ENCODE measurements at regions not wholly inside any gene's neighbourhood (a gene's known extent, or its start where the extent isn't known, plus 50 kb on each side); places are given as distances from the start of the nearest gene placed in this dataset.
"Not testable (repeated sequence)": the region's sequence is repeated elsewhere in the genome, so short reads cannot be mapped to it uniquely, and the experiment has no call there.

DNA sequence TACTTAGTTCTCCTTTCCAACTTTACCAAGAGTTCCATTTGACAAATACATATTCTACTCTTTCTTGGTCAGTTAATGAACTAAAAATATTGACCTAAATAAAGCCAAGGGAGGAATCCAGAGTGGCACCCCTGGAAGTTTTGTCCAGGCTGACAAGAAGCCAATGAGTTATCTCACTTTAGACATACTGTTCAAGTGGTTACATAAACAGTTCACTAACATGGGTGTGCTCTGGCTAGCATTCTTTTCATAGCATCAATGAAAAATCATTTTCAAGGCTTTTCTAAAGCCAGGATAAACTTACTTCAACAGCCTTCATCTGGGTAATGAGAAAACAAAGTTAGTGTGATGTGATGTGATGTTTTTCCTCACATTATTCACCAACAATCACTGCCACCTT, 649.4 kb downstream of the TDRD15 start:
- no peaks in the 10 kb centered on the region for H3K27me3 ChIP-seq (replicated peaks)
- H3K27ac ChIP-seq, result peak overlapping the region; percentile 33; the same call in 1 of the 2 replicates
- peaks cover 10% of the 10 kb centered on the region for H3K4me1 ChIP-seq (replicated peaks)
- no peaks in the 10 kb centered on the region for H3K36me3 ChIP-seq
- DNase-seq (ENCODE audit: low read depth in 1 of 2, low spot score in 2 of 2), result no peak
- H3K9me3 ChIP-seq (replicated peaks), result no peaks in the 10 kb centered on the region
- no peak overlapping the region for H3K4me3 ChIP-seq

- H3K9me3 ChIP-seq (replicated peaks), result no peaks in the 10 kb centered on the region
- no peak for DNase-seq (ENCODE audit: low read depth in 1 of 2, low spot score in 2 of 2)
- H3K27me3 ChIP-seq (replicated peaks), result no peaks in the 10 kb centered on the region
- no peak overlapping the region for H3K27ac ChIP-seq
- H3K36me3 ChIP-seq, result no peaks in the 10 kb centered on the region
- H3K4me1 ChIP-seq (replicated peaks), result peaks cover 10% of the 10 kb centered on the region
- H3K4me3 ChIP-seq, result no peak overlapping the region
Observed at GRCh38 chr2:21774691-21775368, 651.1 kb downstream of the TDRD15 start.

DNA sequence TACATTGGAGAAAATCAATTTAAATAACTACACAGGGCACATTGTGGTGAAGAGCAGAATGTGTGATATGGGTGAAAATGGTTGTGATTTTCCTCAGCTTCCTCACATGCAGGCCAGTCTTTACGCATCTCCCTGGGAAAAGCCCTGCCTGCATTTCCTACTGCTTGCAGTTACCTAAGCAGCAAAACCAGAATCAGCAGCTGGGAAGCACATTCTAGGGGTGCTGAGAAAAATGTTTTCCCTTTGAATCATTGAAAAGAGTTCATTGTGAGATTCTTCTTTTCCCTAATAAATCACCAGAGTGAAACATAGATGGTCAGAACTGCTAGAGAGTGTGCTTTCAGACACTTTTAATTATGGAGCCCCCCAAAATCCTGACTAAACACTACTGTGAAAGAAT, 656.0 kb downstream of the TDRD15 start:
- no peaks in the 10 kb centered on the region for H3K4me1 ChIP-seq (replicated peaks)
- H3K36me3 ChIP-seq, result no peaks in the 10 kb centered on the region
- no peak overlapping the region for H3K4me3 ChIP-seq
- no peak for DNase-seq (ENCODE audit: low read depth in 1 of 2, low spot score in 2 of 2)
- H3K9me3 ChIP-seq (replicated peaks), result no peaks in the 10 kb centered on the region
- no peak overlapping the region for H3K27ac ChIP-seq
- H3K27me3 ChIP-seq (replicated peaks), result no peaks in the 10 kb centered on the region

GRCh38 chr2:21781962-21782361, 658.2 kb downstream of the TDRD15 start:
- H3K9me3 ChIP-seq (replicated peaks), result no peaks in the 10 kb centered on the region
- no peak overlapping the region for H3K4me3 ChIP-seq
- no peaks in the 10 kb centered on the region for H3K4me1 ChIP-seq (replicated peaks)
- no peaks in the 10 kb centered on the region for H3K27me3 ChIP-seq (replicated peaks)
- no peaks in the 10 kb centered on the region for H3K36me3 ChIP-seq
- DNase-seq (ENCODE audit: low read depth in 1 of 2, low spot score in 2 of 2), result no peak
- H3K27ac ChIP-seq, result no peak overlapping the region

DNA sequence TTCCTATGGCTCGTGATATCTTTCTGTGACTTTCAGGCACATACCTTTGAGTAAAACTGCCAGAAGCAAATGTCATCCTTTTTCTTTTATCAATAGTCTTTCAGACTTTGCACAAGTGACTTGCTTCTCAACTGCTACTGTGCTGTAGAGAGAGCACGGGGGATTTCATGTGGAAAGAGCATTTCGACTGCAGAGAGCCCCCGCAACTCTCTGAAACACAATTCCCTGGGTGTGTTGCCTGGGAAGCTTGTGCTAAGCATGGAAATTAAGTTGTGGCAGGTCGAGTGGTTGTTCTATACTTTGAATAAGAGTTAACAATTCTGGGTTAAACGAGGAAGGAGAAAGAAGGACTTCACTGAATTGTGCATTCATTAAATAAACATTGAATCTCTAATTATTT, 659.1 kb downstream of the TDRD15 start:
- no peaks in the 10 kb centered on the region for H3K36me3 ChIP-seq
- peaks cover under 1% of the 10 kb centered on the region; the same call in 1 of the 2 replicates for H3K4me1 ChIP-seq (replicated peaks)
- no peaks in the 10 kb centered on the region for H3K9me3 ChIP-seq (replicated peaks)
- H3K27me3 ChIP-seq (replicated peaks), result no peaks in the 10 kb centered on the region
- no peak overlapping the region for H3K27ac ChIP-seq
- H3K4me3 ChIP-seq, result no peak overlapping the region
- no peak for DNase-seq (ENCODE audit: low read depth in 1 of 2, low spot score in 2 of 2)

GRCh38 chr2:21787941-21788340, 664.2 kb downstream of the TDRD15 start:
- Histone ChIP-seq H3K36me3 (no peaks in the 10 kb centered on the region), H3K27me3 (replicated peaks) (no peaks in the 10 kb centered on the region), H3K9me3 (replicated peaks) (no peaks in the 10 kb centered on the region), H3K4me3 (no peak overlapping the region), H3K4me1 (replicated peaks) (peaks cover 5% of the 10 kb centered on the region; the same call in 1 of the 2 replicates), H3K27ac (no peak overlapping the region)
- DNase-seq (ENCODE audit: low read depth in 1 of 2, low spot score in 2 of 2), result no peak

DNA sequence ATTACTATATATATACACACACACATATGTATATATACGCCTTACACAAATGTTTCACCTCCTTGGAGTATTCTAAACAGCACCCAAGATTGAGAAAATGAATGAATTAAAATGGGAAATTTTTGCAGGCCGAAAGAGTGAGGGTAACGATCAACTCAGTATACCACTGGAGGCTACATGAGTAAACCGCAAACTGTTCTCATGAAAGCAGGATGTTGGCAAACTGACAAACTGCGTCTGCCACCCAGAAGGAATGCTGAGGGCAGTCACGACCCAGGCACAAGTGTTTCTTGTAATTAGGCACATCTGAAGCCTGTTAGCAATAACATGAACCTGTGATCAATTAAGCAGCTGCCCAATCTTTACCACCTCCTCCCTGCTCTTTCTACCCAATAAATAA, 666.5 kb downstream of the TDRD15 start:
- not testable (repeated sequence) for H3K27me3 ChIP-seq (replicated peaks); H3K27ac ChIP-seq; H3K9me3 ChIP-seq (replicated peaks); H3K4me3 ChIP-seq; H3K4me1 ChIP-seq (replicated peaks); H3K36me3 ChIP-seq
- DNase-seq (ENCODE audit: low read depth in 1 of 2, low spot score in 2 of 2), result peak in 1 of 2 experiments; percentile 9

GRCh38 chr2:21792571-21792970, 668.8 kb downstream of the TDRD15 start:
- H3K27ac ChIP-seq, result no peak overlapping the region
- no peaks in the 10 kb centered on the region for H3K27me3 ChIP-seq (replicated peaks)
- no peaks in the 10 kb centered on the region for H3K9me3 ChIP-seq (replicated peaks)
- H3K4me1 ChIP-seq (replicated peaks), result peaks cover 5% of the 10 kb centered on the region; the same call in 1 of the 2 replicates
- no peak overlapping the region for H3K4me3 ChIP-seq
- DNase-seq (ENCODE audit: low read depth in 1 of 2, low spot score in 2 of 2), result no peak
- no peaks in the 10 kb centered on the region for H3K36me3 ChIP-seq

- Histone ChIP-seq H3K9me3 (replicated peaks) (no peaks in the 10 kb centered on the region), H3K27ac (no peak overlapping the region), H3K4me3 (no peak overlapping the region), H3K4me1 (replicated peaks) (no peaks in the 10 kb centered on the region), H3K36me3 (no peaks in the 10 kb centered on the region), H3K27me3 (replicated peaks) (no peaks in the 10 kb centered on the region)
- DNase-seq (ENCODE audit: low read depth in 1 of 2, low spot score in 2 of 2), result no peak
Observed at GRCh38 chr2:21793461-21793860, 669.7 kb downstream of the TDRD15 start.

- H3K4me1 ChIP-seq (replicated peaks), result no peaks in the 10 kb centered on the region
- no peak overlapping the region for H3K4me3 ChIP-seq
- H3K27ac ChIP-seq, result no peak overlapping the region
- no peak for DNase-seq (ENCODE audit: low read depth in 1 of 2, low spot score in 2 of 2)
- no peaks in the 10 kb centered on the region for H3K36me3 ChIP-seq
- no peaks in the 10 kb centered on the region for H3K9me3 ChIP-seq (replicated peaks)
- no peaks in the 10 kb centered on the region for H3K27me3 ChIP-seq (replicated peaks)
Observed at GRCh38 chr2:21794611-21795010, 670.8 kb downstream of the TDRD15 start.

DNA sequence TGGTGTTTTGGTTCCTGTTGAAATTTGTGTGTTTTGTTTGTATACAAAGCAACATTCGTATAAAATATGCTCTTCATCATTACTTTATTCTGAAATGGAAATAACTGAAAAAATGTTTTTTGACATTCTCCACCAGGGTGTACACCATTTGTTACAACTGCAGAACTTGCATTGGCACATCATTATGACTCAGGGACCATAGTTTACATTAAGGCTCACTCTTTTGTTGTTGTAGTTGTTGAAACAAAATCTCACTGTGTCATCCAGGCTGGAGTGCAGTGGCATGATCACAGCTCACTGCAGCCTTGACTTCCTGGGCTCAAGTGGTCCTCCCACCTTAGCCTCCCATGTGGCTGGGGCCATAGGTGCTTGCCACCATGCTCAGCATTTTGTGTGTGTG, 676.6 kb downstream of the TDRD15 start:
- Histone ChIP-seq H3K4me3 (no peak overlapping the region), H3K27ac (no peak overlapping the region), H3K36me3 (no peaks in the 10 kb centered on the region), H3K27me3 (replicated peaks) (no peaks in the 10 kb centered on the region), H3K4me1 (replicated peaks) (no peaks in the 10 kb centered on the region), H3K9me3 (replicated peaks) (no peaks in the 10 kb centered on the region)
- DNase-seq (ENCODE audit: low read depth in 1 of 2, low spot score in 2 of 2), result no peak

GRCh38 chr2:21803550-21803949, 679.8 kb downstream of the TDRD15 start:
- no peaks in the 10 kb centered on the region for H3K9me3 ChIP-seq (replicated peaks)
- H3K4me3 ChIP-seq, result no peak overlapping the region
- H3K27me3 ChIP-seq (replicated peaks), result no peaks in the 10 kb centered on the region
- no peak overlapping the region for H3K27ac ChIP-seq
- no peaks in the 10 kb centered on the region for H3K36me3 ChIP-seq
- DNase-seq (ENCODE audit: low read depth in 1 of 2, low spot score in 2 of 2), result no peak
- no peaks in the 10 kb centered on the region for H3K4me1 ChIP-seq (replicated peaks)

GRCh38 chr2:21804151-21804550, 680.4 kb downstream of the TDRD15 start:
- H3K27ac ChIP-seq, result no peak overlapping the region
- H3K9me3 ChIP-seq (replicated peaks), result no peaks in the 10 kb centered on the region
- no peaks in the 10 kb centered on the region for H3K36me3 ChIP-seq
- H3K27me3 ChIP-seq (replicated peaks), result no peaks in the 10 kb centered on the region
- no peak for DNase-seq (ENCODE audit: low read depth in 1 of 2, low spot score in 2 of 2)
- H3K4me3 ChIP-seq, result no peak overlapping the region
- H3K4me1 ChIP-seq (replicated peaks), result no peaks in the 10 kb centered on the region

DNA sequence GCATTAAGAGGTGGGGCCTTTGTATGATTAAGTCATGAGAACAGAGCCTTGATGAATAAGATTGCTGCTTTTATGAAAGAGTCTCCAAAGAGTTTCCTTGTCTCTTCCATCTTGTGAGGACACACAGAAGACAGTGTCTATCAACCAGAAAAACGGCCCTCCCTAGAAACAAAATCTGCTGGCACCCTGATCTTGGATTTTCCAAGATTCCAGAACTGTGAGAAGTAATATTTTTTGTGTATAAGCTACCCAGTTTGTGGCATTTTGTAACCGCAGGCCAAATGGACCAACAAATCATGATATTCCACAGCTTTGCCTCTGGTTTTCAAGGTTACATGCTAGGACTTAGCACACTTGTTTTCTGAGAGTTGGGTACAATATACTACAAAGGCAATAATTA, 687.8 kb downstream of the TDRD15 start:
- no peak overlapping the region for H3K4me3 ChIP-seq

GRCh38 chr2:21812766-21813165, 689.0 kb downstream of the TDRD15 start:
- Histone ChIP-seq H3K27me3 (replicated peaks) (no peaks in the 10 kb centered on the region), H3K9me3 (replicated peaks) (no peaks in the 10 kb centered on the region; the same call in 1 of the 2 replicates), H3K4me1 (replicated peaks) (no peaks in the 10 kb centered on the region), H3K36me3 (no peaks in the 10 kb centered on the region), H3K27ac (no peak overlapping the region), H3K4me3 (no peak overlapping the region)
- DNase-seq (ENCODE audit: low read depth in 1 of 2, low spot score in 2 of 2), result no peak

More for the DNA sequence above, 687.8 kb downstream of the TDRD15 start:
- no peaks in the 10 kb centered on the region for H3K36me3 ChIP-seq
- H3K4me1 ChIP-seq (replicated peaks), result no peaks in the 10 kb centered on the region
- no peaks in the 10 kb centered on the region for H3K9me3 ChIP-seq (replicated peaks)
- DNase-seq (ENCODE audit: low read depth in 1 of 2, low spot score in 2 of 2), result no peak
- H3K27ac ChIP-seq, result no peak overlapping the region
- no peaks in the 10 kb centered on the region for H3K27me3 ChIP-seq (replicated peaks)

Data from SJSA1 (cell line).